HEK293T (cell line): ENCODE measurements at regions not wholly inside any gene's neighbourhood (a gene's known extent, or its start where the extent isn't known, plus 50 kb on each side); places are given as distances from the start of the nearest gene placed in this dataset.
A peak's percentile ranks its signal among the peaks of the same experiment; 100 is the strongest.
"Not testable (repeated sequence)": the region's sequence is repeated elsewhere in the genome, so short reads cannot be mapped to it uniquely, and the experiment has no call there.

Experiments
- CTCF ChIA-PET: fragments of 350-600 bp; formaldehyde crosslinking; extraction: SDS; loops from one replicate; lab custom pipeline; 2021; ENCODE audit warnings: antibody characterized with exemption, inconsistent platforms; lab: Yijun Ruan, JAX
- POLR2A ChIA-PET: fragments of 350-600 bp; formaldehyde crosslinking; extraction: SDS; loops from one replicate; lab custom pipeline; 2020; ENCODE audit warnings: antibody characterized with exemption, inconsistent platforms; lab: Yijun Ruan, JAX
- DNase-seq: peaks from one replicate; pipeline ENCODE4 v3.0.0; 2012; ENCODE audit warnings: mixed read lengths; ENCODE audit errors: extremely low spot score
- ARNT ChIP-seq: fragments of 450-650 bp; IDR thresholded peaks from 2 replicates; pipeline ENCODE4 v1.6.1; 2017; ENCODE audit warnings: mild to moderate bottlenecking
- BHLHE40 ChIP-seq: fragments of 450-650 bp; IDR thresholded peaks from 2 replicates; pipeline ENCODE4 v1.6.1; 2016; ENCODE audit warnings: mild to moderate bottlenecking, moderate library complexity, borderline replicate concordance
- CTBP1 ChIP-seq: fragments of 450-650 bp; IDR thresholded peaks from 2 replicates; pipeline ENCODE4 v1.6.1; 2016; ENCODE audit warnings: borderline replicate concordance
- ELF4 ChIP-seq: fragments of 450-650 bp; IDR thresholded peaks from 2 replicates; pipeline ENCODE4 v1.6.1; 2017; ENCODE audit warnings: antibody characterized with exemption
- FOXA1 ChIP-seq: fragments of 450-650 bp; IDR thresholded peaks from 2 replicates; pipeline ENCODE4 v1.6.1; 2016; ENCODE audit warnings: mild to moderate bottlenecking
- FOXK2 ChIP-seq: fragments of 450-650 bp; IDR thresholded peaks from 2 replicates; pipeline ENCODE4 v1.6.1; 2016; ENCODE audit warnings: mild to moderate bottlenecking
- FOXM1 ChIP-seq: fragments of 450-650 bp; IDR thresholded peaks from 2 replicates; pipeline ENCODE4 v1.6.1; 2017; ENCODE audit warnings: mild to moderate bottlenecking, borderline replicate concordance
- HDGF ChIP-seq: fragments of 450-650 bp; IDR thresholded peaks from 2 replicates; pipeline ENCODE4 v1.6.1; 2017; ENCODE audit warnings: antibody characterized with exemption, borderline replicate concordance
- L3MBTL2 ChIP-seq: fragments of 450-650 bp; conservative IDR thresholded peaks from 2 replicates; pipeline ENCODE4 v1.6.1; 2016; ENCODE audit warnings: mild to moderate bottlenecking
- LEF1 ChIP-seq: fragments of 450-650 bp; IDR thresholded peaks from 2 replicates; pipeline ENCODE4 v1.6.1; 2017; ENCODE audit warnings: mild to moderate bottlenecking, borderline replicate concordance
- NFRKB ChIP-seq: fragments of 450-650 bp; IDR thresholded peaks from 2 replicates; pipeline ENCODE4 v1.6.1; 2016; ENCODE audit warnings: mild to moderate bottlenecking, moderate library complexity
- SP1 ChIP-seq: fragments of 450-650 bp; IDR thresholded peaks from 2 replicates; pipeline ENCODE4 v1.6.1; 2017
- SUZ12 ChIP-seq: fragments of 450-650 bp; IDR thresholded peaks from 2 replicates; pipeline ENCODE4 v1.6.1; 2016; ENCODE audit warnings: mild to moderate bottlenecking
- TARDBP ChIP-seq: fragments of 450-650 bp; IDR thresholded peaks from 2 replicates; pipeline ENCODE4 v1.6.1; 2016
- ZNF384 ChIP-seq: fragments of 450-650 bp; IDR thresholded peaks from 2 replicates; pipeline ENCODE4 v1.6.1; 2016
- TF ChIP-seq, protein P1 (sequence below): fragments of 450-650 bp; IDR thresholded peaks from 2 replicates; pipeline ENCODE4 v1.6.1; 2016

DNA sequence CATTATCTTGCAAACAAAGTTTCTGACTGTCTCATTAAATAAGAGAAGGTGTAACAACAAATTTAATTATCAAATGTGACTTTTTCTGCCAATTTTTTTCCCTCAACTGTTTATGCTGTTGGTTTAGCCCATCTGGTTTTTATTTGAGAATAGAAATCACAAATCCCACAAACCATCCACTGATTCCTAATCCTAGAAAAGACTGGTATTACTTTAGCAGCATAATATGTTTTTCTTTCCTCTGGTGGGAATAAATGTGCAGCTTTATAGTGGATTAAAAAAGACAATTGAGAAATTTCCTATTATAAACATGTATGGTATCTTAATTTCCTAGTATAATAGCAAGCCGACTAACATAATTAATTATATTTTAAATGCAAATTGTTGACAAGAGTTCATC lies 257.9 kb upstream of the FOXN3 start:
- ChIA-PET CTCF (no interaction called here), POLR2A (no interaction called here)
- DNase-seq: no peak
- no peak for TF ChIP-seq LEF1
- no peak for TF ChIP-seq L3MBTL2
- TF ChIP-seq FOXM1: no peak
- TF ChIP-seq SP1: no peak
- no peak for TF ChIP-seq SUZ12
- no peak for TF ChIP-seq FOXK2
- TF ChIP-seq HDGF: no peak
- no peak for TF ChIP-seq NFRKB
- no peak for TF ChIP-seq CTBP1
- no peak for TF ChIP-seq FOXA1
- TF ChIP-seq TARDBP: no peak
- TF ChIP-seq BHLHE40: no peak
- TF ChIP-seq, protein P1, sequence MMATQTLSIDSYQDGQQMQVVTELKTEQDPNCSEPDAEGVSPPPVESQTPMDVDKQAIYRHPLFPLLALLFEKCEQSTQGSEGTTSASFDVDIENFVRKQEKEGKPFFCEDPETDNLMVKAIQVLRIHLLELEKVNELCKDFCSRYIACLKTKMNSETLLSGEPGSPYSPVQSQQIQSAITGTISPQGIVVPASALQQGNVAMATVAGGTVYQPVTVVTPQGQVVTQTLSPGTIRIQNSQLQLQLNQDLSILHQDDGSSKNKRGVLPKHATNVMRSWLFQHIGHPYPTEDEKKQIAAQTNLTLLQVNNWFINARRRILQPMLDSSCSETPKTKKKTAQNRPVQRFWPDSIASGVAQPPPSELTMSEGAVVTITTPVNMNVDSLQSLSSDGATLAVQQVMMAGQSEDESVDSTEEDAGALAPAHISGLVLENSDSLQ: no peak
- no peak for TF ChIP-seq ARNT
- TF ChIP-seq ELF4: no peak

DNA sequence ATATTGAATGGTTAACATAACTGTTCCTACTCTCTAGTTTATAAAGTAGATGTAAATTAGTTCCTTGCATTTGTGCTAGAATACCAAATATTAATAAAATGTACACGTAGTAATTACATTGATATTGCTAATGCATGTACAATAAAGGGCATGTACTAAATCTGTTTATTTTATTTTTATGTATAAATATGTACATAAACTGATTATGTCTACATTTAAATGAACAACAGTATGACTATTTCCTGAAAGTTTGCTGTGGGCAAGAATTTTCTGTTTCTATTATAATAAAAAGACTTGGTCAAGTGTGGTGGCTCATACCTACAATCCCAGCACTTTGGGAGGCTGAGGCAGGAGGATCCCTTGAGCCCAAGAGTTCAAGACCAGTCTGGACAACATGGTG lies 257.2 kb upstream of the FOXN3 start:
- POLR2A ChIA-PET: no interaction called here
- no peak for DNase-seq
- CTCF ChIA-PET: no interaction called here
- TF ChIP-seq CTBP1 (no peak), NFRKB (no peak), ZNF384 (no peak)
- TF ChIP-seq, protein P1: no peak

DNA sequence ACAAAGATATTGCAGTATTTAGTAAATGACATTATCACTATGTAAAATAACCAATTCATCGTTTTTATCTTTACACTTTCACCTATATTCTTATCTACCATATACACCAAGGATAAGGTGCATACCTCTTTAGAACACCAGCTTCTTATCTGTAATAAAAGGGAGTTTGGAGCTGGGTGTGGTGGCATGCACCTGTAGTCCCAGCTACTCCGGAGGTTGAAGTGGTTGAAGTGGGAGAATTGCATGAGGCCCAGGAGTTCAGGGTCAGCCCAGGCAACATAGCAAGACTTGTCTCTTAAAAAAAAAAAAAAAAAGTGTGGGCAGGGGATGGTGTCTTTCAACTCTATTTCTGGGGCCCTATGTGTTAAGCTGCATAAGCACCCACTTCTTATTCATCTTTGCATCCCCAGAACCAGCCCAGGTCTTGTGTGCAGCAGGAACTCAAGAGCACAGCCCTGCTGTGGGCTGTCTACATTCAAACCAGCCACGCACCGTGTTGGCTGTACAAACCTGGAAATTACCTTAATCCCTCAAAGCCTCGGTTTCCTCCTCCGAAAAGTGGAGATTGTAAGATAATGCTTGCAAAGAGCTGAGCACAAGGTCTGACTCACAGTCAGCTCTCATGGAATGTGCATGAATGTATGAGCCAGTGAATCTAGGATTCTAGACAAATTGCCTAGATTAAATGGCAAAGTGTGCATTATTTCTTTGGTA lies 256.6 kb upstream of the FOXN3 start:
- no peak for DNase-seq
- ChIA-PET POLR2A (no interaction called here), CTCF (no interaction called here)
- no peak for TF ChIP-seq LEF1

DNA sequence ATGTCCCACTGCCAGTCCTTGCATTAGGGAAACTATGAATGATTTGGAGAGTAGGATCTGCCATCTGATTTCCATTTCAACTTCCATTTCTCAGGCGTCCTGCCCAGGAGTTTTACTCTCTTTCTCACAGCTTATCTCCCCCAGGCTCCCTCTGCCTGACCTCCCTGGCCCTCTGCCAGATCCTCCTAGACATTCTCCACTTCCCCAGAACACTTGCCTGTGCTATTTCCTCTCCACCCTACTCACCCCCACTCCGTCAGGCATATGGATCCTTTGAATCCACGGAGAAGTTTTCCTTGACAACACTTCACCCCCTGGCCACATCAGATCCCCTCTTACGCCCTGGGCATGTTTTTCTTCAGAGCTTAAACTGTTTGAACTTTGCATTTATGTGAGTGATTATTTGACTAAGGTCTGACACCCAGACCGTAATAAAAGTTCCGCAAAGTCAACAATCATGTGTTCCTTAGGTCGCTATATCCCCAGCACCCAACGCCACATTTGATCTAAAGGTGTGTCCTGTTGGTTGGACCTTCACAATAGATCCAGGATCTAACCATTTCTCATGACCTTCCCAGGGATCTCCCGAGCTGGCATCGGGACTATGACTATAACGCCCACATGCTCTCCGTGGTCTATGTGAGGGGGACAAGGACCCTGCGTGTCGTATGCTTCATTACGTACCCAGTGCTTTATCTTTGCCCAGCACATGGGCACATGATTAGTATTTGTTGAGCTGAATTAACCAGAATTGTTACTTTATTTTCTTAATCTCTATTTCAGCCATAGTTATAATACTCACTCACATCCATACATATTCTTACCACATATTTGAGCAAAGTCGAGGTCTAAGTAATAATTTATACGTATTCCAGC lies 255.8 kb upstream of the FOXN3 start:
- ChIA-PET POLR2A (no interaction called here), CTCF (no interaction called here)
- TF ChIP-seq ELF4 (no peak), TARDBP (no peak), FOXK2 (no peak), L3MBTL2 (no peak), HDGF (no peak), FOXA1 (no peak), NFRKB (no peak), SUZ12 (no peak), ARNT (no peak), BHLHE40 (no peak), FOXM1 (no peak), SP1 (no peak), CTBP1 (no peak), LEF1 (no peak), ZNF384 (no peak)
- TF ChIP-seq, protein P1: no peak
- peak; percentile 12 for DNase-seq

DNA sequence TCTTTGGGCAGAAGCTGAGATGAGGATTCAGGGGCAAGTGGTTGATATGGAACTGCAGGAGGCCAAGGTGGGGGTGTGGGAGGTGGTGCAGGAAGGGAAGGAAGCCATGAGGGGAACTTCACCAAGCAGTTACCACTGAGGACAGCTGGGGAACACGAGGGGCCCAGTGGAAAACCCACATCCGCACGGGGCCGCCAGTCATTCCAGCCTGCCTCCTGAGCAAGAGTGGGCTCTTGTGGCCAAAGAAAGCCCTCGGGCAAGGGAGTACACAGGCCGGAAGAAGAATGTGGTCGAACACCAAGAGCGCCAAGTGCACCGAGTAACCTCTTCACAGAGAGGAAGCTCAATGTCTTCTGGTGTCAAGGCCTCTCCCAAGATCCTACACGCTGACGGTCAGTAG lies 252.2 kb upstream of the FOXN3 start:
- DNase-seq: no peak
- TF ChIP-seq ELF4 (no peak), SUZ12 (no peak), ZNF384 (no peak), BHLHE40 (no peak), CTBP1 (no peak), L3MBTL2 (no peak), SP1 (no peak), FOXM1 (no peak), NFRKB (no peak), ARNT (no peak), HDGF (no peak)
- TF ChIP-seq, protein P1: no peak
- POLR2A ChIA-PET: no interaction called here

DNA sequence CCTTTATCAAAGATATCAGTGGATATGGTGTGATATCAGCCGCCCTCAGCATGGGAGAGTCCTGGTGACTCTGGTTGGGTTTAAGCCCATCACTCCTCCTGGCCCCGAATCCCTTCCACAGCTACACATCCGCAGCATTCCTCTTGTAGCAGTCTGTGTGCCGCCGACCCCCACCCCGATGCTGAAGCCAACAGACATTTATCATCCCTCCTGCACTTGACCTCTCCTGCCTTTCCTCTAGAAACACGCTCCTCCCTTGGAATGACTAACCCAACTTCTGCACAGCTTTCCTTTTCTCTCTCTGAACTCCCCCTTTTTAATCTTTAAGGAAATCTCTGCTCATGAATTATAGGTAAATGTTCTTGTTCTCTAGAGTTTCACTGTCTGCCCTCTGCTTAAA lies 250.9 kb upstream of the FOXN3 start:
- DNase-seq: no peak
- TF ChIP-seq TARDBP: no peak
- no peak for TF ChIP-seq SUZ12
- TF ChIP-seq ARNT: no peak
- no peak for TF ChIP-seq NFRKB
- no peak for TF ChIP-seq LEF1
- TF ChIP-seq FOXK2: no peak
- TF ChIP-seq, protein P1: no peak
- TF ChIP-seq BHLHE40: no peak
- no peak for TF ChIP-seq CTBP1
- no peak for TF ChIP-seq ELF4
- TF ChIP-seq L3MBTL2: no peak
- TF ChIP-seq FOXA1: no peak
- no peak for TF ChIP-seq SP1
- no peak for TF ChIP-seq HDGF
- TF ChIP-seq FOXM1: no peak
- no peak for TF ChIP-seq ZNF384
- ChIA-PET CTCF (no interaction called here), POLR2A (no interaction called here)

More for the DNA sequence above, 252.2 kb upstream of the FOXN3 start:
- CTCF ChIA-PET: no interaction called here

DNA sequence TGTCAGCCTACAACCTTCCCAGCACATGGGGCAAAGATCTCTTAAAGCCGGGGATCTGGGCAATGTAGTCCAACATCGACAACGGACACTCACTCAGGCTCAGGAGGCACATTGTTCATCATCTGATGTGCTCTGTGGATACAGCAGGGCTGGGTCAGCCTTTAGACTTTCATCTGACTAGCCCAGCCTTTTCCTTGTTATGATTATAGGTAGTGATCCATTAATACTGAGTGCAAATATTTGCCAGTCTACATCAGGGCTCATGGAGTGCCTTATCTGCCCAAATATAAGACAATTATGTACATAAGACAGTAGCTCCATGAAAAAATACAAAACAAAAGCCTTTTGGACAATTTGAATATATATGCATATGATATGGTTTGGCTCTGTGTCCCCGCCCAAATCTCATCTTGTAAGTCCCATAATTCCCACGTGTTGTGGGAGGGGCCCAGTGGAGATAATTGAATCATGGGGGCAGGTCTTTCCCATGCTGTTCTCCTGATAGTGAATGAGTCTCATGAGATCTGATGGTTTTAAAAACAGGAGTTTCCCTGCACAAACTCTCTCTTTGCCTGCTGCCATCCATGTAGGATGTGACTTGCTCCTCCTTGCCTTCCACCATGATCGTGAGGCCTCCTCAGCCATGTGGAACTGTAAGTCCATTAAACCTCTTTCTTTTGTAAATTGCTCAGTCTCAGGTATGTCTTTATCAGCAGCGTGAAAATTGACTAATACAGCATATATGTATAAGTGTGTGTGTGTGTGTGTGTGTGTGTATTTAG lies 248.5 kb upstream of the FOXN3 start:
- POLR2A ChIA-PET, DNase-seq, CTCF ChIA-PET: not testable (repeated sequence)
